ENCODE measurements at regions not wholly inside any gene's neighbourhood (a gene's known extent, or its start where the extent isn't known, plus 50 kb on each side); places are given as distances from the start of the nearest gene placed in this dataset.

DNA sequence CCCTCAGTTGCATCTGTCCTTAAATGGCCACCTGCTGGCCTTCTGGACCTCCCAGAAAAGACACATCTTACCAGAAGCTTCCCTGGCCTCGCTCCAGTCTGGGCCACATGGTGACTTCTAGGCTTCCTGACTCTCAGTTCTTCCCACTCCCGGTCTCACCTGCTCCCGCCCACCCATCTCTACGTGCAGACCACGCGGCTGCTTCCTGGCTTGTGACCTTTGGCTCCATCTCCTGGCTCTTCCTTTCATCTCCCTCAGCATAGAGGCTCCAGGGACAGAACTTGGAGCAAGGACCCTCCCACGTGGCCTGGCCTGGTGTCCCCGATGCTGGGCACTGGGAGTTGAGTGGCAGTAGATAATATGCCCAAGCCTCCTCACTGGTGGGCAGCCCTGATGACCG lies 124.9 kb upstream of the IRF2BP2 start (continued):
- TF ChIP-seq, protein P1, sequence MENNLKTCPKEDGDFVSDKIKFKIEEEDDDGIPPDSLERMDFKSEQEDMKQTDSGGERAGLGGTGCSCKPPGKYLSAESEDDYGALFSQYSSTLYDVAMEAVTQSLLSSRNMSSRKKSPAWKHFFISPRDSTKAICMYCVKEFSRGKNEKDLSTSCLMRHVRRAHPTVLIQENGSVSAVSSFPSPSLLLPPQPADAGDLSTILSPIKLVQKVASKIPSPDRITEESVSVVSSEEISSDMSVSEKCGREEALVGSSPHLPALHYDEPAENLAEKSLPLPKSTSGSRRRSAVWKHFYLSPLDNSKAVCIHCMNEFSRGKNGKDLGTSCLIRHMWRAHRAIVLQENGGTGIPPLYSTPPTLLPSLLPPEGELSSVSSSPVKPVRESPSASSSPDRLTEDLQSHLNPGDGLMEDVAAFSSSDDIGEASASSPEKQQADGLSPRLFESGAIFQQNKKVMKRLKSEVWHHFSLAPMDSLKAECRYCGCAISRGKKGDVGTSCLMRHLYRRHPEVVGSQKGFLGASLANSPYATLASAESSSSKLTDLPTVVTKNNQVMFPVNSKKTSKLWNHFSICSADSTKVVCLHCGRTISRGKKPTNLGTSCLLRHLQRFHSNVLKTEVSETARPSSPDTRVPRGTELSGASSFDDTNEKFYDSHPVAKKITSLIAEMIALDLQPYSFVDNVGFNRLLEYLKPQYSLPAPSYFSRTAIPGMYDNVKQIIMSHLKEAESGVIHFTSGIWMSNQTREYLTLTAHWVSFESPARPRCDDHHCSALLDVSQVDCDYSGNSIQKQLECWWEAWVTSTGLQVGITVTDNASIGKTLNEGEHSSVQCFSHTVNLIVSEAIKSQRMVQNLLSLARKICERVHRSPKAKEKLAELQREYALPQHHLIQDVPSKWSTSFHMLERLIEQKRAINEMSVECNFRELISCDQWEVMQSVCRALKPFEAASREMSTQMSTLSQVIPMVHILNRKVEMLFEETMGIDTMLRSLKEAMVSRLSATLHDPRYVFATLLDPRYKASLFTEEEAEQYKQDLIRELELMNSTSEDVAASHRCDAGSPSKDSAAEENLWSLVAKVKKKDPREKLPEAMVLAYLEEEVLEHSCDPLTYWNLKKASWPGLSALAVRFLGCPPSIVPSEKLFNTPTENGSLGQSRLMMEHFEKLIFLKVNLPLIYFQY (CRISPR knock-in tag; IDR thresholded peaks at IDR 0.05; ENCODE audit: borderline replicate concordance): 0 out of 2 replicates have a peak, but pooled peaks have one; percentile 59
- TF ChIP-seq JUN (CRISPR knock-in tag; IDR thresholded peaks at IDR 0.05) (peak; percentile 62), ATF7-NPFF (CRISPR knock-in tag; IDR thresholded peaks at IDR 0.05; ENCODE audit: low read depth) (peak; percentile 63), ZNF503 (CRISPR knock-in tag; IDR thresholded peaks at IDR 0.05) (0 out of 2 replicates have a peak, but pooled peaks have one; percentile 54), HNRNPH1 (optimal IDR thresholded peaks at IDR 0.05; ENCODE audit: low read depth, low read length) (no peak), TBL1XR1 (IDR thresholded peaks at IDR 0.05; ENCODE audit: borderline replicate concordance, low read length, partially characterized antibody) (no peak), DR1 (CRISPR knock-in tag; IDR thresholded peaks at IDR 0.05) (no peak), MED1 (CRISPR knock-in tag; IDR thresholded peaks at IDR 0.05) (peak; percentile 97), GABPB1 (CRISPR knock-in tag; IDR thresholded peaks at IDR 0.05) (peak; percentile 63), WIZ (CRISPR knock-in tag; IDR thresholded peaks at IDR 0.05) (no peak), HIVEP1 (CRISPR knock-in tag; IDR thresholded peaks at IDR 0.05) (peak; percentile 77; the same call in 1 of the 2 replicates), BCLAF1 (IDR thresholded peaks at IDR 0.05) (no peak), NFIB (CRISPR knock-in tag; IDR thresholded peaks at IDR 0.05; ENCODE audit: borderline replicate concordance) (no peak), FIP1L1 (IDR thresholded peaks at IDR 0.05; ENCODE audit: borderline replicate concordance, insufficient read depth, low read depth, low read length) (no peak), RXRA (CRISPR knock-in tag; IDR thresholded peaks at IDR 0.05) (peak; percentile 67), ZNF260 (CRISPR knock-in tag; IDR thresholded peaks at IDR 0.05; ENCODE audit: borderline replicate concordance, low read depth) (no peak), TBX3 (IDR thresholded peaks at IDR 0.05; ENCODE audit: borderline replicate concordance) (no peak), ZNF552 (CRISPR knock-in tag; IDR thresholded peaks at IDR 0.05; ENCODE audit: borderline replicate concordance) (peak; percentile 97), RORA (CRISPR knock-in tag; IDR thresholded peaks at IDR 0.05) (no peak)
- TF ChIP-seq, protein P2, sequence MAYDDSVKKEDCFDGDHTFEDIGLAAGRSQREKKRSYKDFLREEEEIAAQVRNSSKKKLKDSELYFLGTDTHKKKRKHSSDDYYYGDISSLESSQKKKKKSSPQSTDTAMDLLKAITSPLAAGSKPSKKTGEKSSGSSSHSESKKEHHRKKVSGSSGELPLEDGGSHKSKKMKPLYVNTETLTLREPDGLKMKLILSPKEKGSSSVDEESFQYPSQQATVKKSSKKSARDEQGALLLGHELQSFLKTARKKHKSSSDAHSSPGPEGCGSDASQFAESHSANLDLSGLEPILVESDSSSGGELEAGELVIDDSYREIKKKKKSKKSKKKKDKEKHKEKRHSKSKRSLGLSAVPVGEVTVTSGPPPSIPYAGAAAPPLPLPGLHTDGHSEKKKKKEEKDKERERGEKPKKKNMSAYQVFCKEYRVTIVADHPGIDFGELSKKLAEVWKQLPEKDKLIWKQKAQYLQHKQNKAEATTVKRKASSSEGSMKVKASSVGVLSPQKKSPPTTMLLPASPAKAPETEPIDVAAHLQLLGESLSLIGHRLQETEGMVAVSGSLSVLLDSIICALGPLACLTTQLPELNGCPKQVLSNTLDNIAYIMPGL (CRISPR knock-in tag; IDR thresholded peaks at IDR 0.05; ENCODE audit: borderline replicate concordance in 1 of 2, low read depth in 1 of 2): peak; percentile 65; a peak in 1 of 4 replicates
